Endodermal cell (in vitro differentiated cells): ENCODE measurements at regions not wholly inside any gene's neighbourhood (a gene's known extent, or its start where the extent isn't known, plus 50 kb on each side); places are given as distances from the start of the nearest gene placed in this dataset.

Source experiments
- DNase-seq: peaks from one replicate; pipeline ENCODE4 v3.0.0-alpha.2; 2017
- H3K27ac ChIP-seq: 2 replicates; pipeline ENCODE4 v1.5.1; 2013; ENCODE audit warnings: mild to moderate bottlenecking, low read depth, low read length, moderate library complexity
- H3K27me3 ChIP-seq: 2 replicates; pipeline ENCODE4 v1.6.1; 2013; ENCODE audit warnings: mild to moderate bottlenecking, low read length, moderate library complexity; ENCODE audit not compliant: insufficient read depth, control insufficient read depth, poor library complexity, severe bottlenecking
- H3K36me3 ChIP-seq: 2 replicates; pipeline ENCODE4 v1.7.0; 2013; ENCODE audit warnings: mild to moderate bottlenecking, low read length, moderate library complexity; ENCODE audit not compliant: control insufficient read depth, insufficient read depth
- H3K4me1 ChIP-seq: one replicate; pipeline ENCODE4 v1.7.0; 2013; ENCODE audit warnings: low read length; ENCODE audit not compliant: control insufficient read depth, insufficient read depth
- H3K4me3 ChIP-seq: 2 replicates; pipeline ENCODE4 v1.5.1; 2013; ENCODE audit warnings: mild to moderate bottlenecking, low read length, moderate library complexity
- H3K9ac ChIP-seq: 2 replicates; pipeline ENCODE4 v1.6.1; 2013; ENCODE audit warnings: mild to moderate bottlenecking, low read length, moderate library complexity; ENCODE audit not compliant: poor library complexity, severe bottlenecking; ENCODE audit errors: extremely low read depth
- H3K9me3 ChIP-seq: 2 replicates; pipeline ENCODE4 v1.6.1; 2013; ENCODE audit warnings: mild to moderate bottlenecking, low read length, moderate library complexity; ENCODE audit not compliant: control insufficient read depth
- H3K27ac Mint-ChIP-seq: 2 replicates; pipeline ENCODE4 v1.8.0; 2020; ENCODE audit warnings: mixed read lengths
- H3K27me3 Mint-ChIP-seq: 2 replicates; pipeline ENCODE4 v1.8.0; 2021; ENCODE audit warnings: mild to moderate bottlenecking, mixed read lengths; ENCODE audit not compliant: insufficient read depth
- H3K36me3 Mint-ChIP-seq: 2 replicates; pipeline ENCODE4 v1.8.0; 2020; ENCODE audit warnings: low read depth, mixed read lengths
- H3K4me1 Mint-ChIP-seq: 2 replicates; pipeline ENCODE4 v1.8.0; 2020; ENCODE audit warnings: mixed read lengths
- H3K4me3 Mint-ChIP-seq: 2 replicates; pipeline ENCODE4 v1.8.0; 2020; ENCODE audit warnings: mild to moderate bottlenecking, moderate library complexity, mixed read lengths
- H3K9me3 Mint-ChIP-seq: 2 replicates; pipeline ENCODE4 v1.8.0; 2020; ENCODE audit warnings: mild to moderate bottlenecking, mixed read lengths
- CTCF ChIP-seq: fragments of 200-600 bp; sonication (generic); conservative IDR thresholded peaks from 2 replicates; pipeline ENCODE4 v1.5.0; 2021; ENCODE audit warnings: antibody characterized with exemption, mild to moderate bottlenecking
- WGBS, 2 experiments: methylation state at CpG; one replicate each; pipeline versions ENCODE4 v1.1.5 to v1.1.7; 2013; ENCODE audit warnings: missing lambda C conversion rate in 2 of 2, mixed read lengths in 1 of 2; ENCODE audit not compliant: insufficient coverage in 1 of 2, insufficient read length in 1 of 2; 5-methylcytosine and 5-hydroxymethylcytosine counted together

GRCh38 chr2:71800106-71800809 is 346.9 kb downstream of the DYSF start:
- no peak overlapping the region for H3K9ac ChIP-seq

GRCh38 chr2:71799013-71799575 is 345.7 kb downstream of the DYSF start:
- 85 to 100% methylated on average over 3 of the region's 3 CpGs for WGBS, 2 experiments
- Histone ChIP-seq H3K9ac (no peak overlapping the region), H3K4me1 (no peaks in the 10 kb centered on the region), H3K36me3 (no peaks in the 10 kb centered on the region), H3K27ac (no peak overlapping the region), H3K4me3 (no peak overlapping the region), H3K27me3 (peaks cover 6% of the 10 kb centered on the region), H3K9me3 (no peaks in the 10 kb centered on the region)
- no peaks in the 10 kb centered on the region for H3K36me3 Mint-ChIP-seq
- H3K4me3 Mint-ChIP-seq: no peak overlapping the region
- no peak overlapping the region for H3K27ac Mint-ChIP-seq
- no peaks in the 10 kb centered on the region for H3K27me3 Mint-ChIP-seq
- peak; percentile 27 for DNase-seq
- no peaks in the 10 kb centered on the region for H3K9me3 Mint-ChIP-seq
- no peak for TF ChIP-seq CTCF
- H3K4me1 Mint-ChIP-seq: peaks cover 2% of the 10 kb centered on the region

More at GRCh38 chr2:71800106-71800809, 346.9 kb downstream of the DYSF start:
- Histone ChIP-seq H3K27ac (no peak overlapping the region), H3K36me3 (no peaks in the 10 kb centered on the region), H3K9me3 (no peaks in the 10 kb centered on the region), H3K27me3 (peaks cover 12% of the 10 kb centered on the region), H3K4me3 (no peak overlapping the region), H3K4me1 (no peaks in the 10 kb centered on the region)
- DNase-seq: peak; percentile 29
- Mint-ChIP-seq H3K27me3 (peaks cover under 1% of the 10 kb centered on the region), H3K4me3 (no peak overlapping the region), H3K4me1 (no peaks in the 10 kb centered on the region), H3K9me3 (no peaks in the 10 kb centered on the region), H3K27ac (no peak overlapping the region), H3K36me3 (no peaks in the 10 kb centered on the region)
- WGBS, 2 experiments: 83 to 86% methylated on average over 7 to 13 of the region's 13 CpGs
- TF ChIP-seq CTCF: no peak

GRCh38 chr2:71798266-71799012 is 345.1 kb downstream of the DYSF start:
- no peak overlapping the region for H3K9ac ChIP-seq
- H3K27me3 ChIP-seq: peaks cover 6% of the 10 kb centered on the region
- no peak overlapping the region for H3K4me3 ChIP-seq
- H3K4me3 Mint-ChIP-seq: no peak overlapping the region
- H3K27me3 Mint-ChIP-seq: no peaks in the 10 kb centered on the region
- WGBS, 2 experiments: 76 to 100% methylated on average over 2 to 8 of the region's 8 CpGs
- H3K9me3 ChIP-seq: no peaks in the 10 kb centered on the region
- peaks cover 9% of the 10 kb centered on the region for H3K4me1 Mint-ChIP-seq
- no peak overlapping the region for H3K27ac ChIP-seq
- no peaks in the 10 kb centered on the region for H3K36me3 Mint-ChIP-seq
- no peaks in the 10 kb centered on the region for H3K9me3 Mint-ChIP-seq
- TF ChIP-seq CTCF: peak; percentile 97
- peak; percentile 92 for DNase-seq
- H3K36me3 ChIP-seq: no peaks in the 10 kb centered on the region
- H3K27ac Mint-ChIP-seq: no peak overlapping the region
- H3K4me1 ChIP-seq: no peaks in the 10 kb centered on the region
